ENCODE measurements at regions not wholly inside any gene's neighbourhood (a gene's known extent, or its start where the extent isn't known, plus 50 kb on each side); places are given as distances from the start of the nearest gene placed in this dataset.

DNA sequence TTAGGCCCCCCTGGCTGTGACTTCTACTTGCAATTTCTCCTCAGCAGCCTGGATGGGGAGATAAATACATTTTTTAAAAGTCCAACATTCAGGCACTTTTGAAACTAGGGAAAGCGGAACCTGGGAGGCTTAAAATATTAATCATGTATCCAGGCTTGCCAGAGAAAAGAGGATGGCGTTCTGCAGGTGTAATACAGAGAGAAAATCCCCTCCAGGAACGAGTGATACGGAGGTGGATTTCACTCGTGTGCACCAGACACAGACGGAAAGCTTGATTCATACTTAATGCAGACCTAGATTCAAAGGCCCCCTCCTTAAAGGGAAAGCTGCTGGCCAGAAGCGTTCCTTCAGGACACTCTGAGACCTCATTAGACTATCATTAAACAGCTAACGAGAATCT lies 354.0 kb upstream of the BOD1L1 start:
- no peak overlapping the region for H3K4me3 ChIP-seq (ENCODE audit: low read length)
- H3F3A ChIP-seq (ENCODE audit: low read length, unreplicated experiment) = no peaks in the 10 kb centered on the region
- H3K9me2 ChIP-seq (replicated peaks; ENCODE audit: low read length) = no peaks in the 10 kb centered on the region
- intact Hi-C loops (cut with micrococcal nuclease) = no loop called here
- no peaks in the 10 kb centered on the region for H3K79me2 ChIP-seq (ENCODE audit: low read length)
- peaks cover 12% of the 10 kb centered on the region for H3K4me1 ChIP-seq (ENCODE audit: insufficient read depth, low read length)
- H3K27ac ChIP-seq (ENCODE audit: low read length) = no peak overlapping the region
- H4K20me1 ChIP-seq (ENCODE audit: low read length) = no peaks in the 10 kb centered on the region
- no peak overlapping the region for H3K4me2 ChIP-seq (ENCODE audit: low read length)
- ATAC-seq = no peak
- H3K9me3 ChIP-seq (ENCODE audit: low read length) = no peaks in the 10 kb centered on the region
- ChIA-PET POLR2A (ENCODE audit: unreplicated experiment) (no interaction called here), CTCF (no interaction called here)
- H3K27me3 ChIP-seq (ENCODE audit: low read length) = no peaks in the 10 kb centered on the region
- no peaks in the 10 kb centered on the region for H3K36me3 ChIP-seq (ENCODE audit: low read depth, low read length)
- TF ChIP-seq, protein P1, sequence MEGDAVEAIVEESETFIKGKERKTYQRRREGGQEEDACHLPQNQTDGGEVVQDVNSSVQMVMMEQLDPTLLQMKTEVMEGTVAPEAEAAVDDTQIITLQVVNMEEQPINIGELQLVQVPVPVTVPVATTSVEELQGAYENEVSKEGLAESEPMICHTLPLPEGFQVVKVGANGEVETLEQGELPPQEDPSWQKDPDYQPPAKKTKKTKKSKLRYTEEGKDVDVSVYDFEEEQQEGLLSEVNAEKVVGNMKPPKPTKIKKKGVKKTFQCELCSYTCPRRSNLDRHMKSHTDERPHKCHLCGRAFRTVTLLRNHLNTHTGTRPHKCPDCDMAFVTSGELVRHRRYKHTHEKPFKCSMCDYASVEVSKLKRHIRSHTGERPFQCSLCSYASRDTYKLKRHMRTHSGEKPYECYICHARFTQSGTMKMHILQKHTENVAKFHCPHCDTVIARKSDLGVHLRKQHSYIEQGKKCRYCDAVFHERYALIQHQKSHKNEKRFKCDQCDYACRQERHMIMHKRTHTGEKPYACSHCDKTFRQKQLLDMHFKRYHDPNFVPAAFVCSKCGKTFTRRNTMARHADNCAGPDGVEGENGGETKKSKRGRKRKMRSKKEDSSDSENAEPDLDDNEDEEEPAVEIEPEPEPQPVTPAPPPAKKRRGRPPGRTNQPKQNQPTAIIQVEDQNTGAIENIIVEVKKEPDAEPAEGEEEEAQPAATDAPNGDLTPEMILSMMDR (conservative IDR thresholded peaks at IDR 0.05; ENCODE audit: low read depth, low read length) = no peak
- TF ChIP-seq EZH2phosphoT487 (IDR thresholded peaks at IDR 0.05; ENCODE audit: borderline replicate concordance, low read length) (no peak), EZH2 (IDR thresholded peaks at IDR 0.05; ENCODE audit: low read length, unreplicated experiment) (no peak)
- H3K9ac ChIP-seq (ENCODE audit: low read length) = no peak overlapping the region
- no peak for DNase-seq
- BruUV-seq (replicated peaks) = no TSS peak
- H2AFZ ChIP-seq (ENCODE audit: low read length) = no peak overlapping the region

DNA sequence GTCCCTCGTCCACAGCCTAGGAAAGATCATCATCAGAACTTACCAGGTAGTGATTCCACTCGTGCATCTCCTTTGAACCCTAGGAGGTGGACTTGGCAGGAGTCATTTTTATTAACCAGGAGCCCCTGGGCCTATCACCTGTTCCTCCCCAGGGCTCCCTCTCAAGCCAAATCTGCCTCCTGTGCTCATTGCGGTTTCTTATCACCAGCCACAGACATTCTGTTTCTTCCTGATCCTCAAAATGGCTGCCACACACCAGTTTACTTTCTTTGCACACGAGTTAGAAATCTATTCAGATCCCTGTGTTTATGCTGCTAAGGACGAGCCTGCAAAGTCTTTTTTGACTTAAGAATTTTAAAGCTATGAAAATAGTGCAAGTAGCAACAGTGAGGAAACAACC lies 354.5 kb upstream of the BOD1L1 start:
- BruUV-seq (replicated peaks) = no TSS peak
- TF ChIP-seq EZH2 (IDR thresholded peaks at IDR 0.05; ENCODE audit: low read length, unreplicated experiment) (no peak), EZH2phosphoT487 (IDR thresholded peaks at IDR 0.05; ENCODE audit: borderline replicate concordance, low read length) (no peak)
- TF ChIP-seq, protein P1 (conservative IDR thresholded peaks at IDR 0.05; ENCODE audit: low read depth, low read length) = no peak

DNA sequence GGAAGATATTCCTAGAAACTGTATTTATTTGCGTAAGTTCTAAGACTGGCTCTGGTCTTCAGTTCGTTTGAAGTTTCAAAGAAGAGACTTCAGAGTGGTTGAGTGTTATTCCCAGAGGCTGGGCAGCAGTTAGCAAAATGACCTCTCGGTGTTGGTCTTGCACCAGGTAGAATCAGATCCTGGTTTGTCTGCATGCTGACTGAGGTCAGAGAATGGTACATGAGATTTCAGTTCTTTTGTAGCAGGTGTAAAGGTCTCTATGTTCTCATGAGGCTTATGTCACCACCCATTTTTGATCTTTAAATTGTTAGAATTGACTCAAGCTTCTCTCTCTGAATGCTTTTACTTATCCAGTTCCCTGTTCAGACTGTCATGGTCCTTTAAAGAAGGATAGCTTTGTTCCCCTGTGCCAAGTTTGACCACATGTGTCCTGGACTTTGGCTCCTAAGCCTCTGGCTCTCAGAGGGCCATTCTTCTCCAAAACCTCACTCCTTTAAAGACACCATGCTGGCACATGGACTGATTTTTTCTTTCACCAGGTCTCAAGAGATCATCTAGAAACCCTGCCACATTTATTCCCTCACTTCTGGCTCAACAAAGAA lies 355.8 kb upstream of the BOD1L1 start:
- Histone ChIP-seq H4K20me1 (ENCODE audit: low read length) (no peaks in the 10 kb centered on the region), H3K27ac (ENCODE audit: low read length) (no peak overlapping the region), H2AFZ (ENCODE audit: low read length) (no peak overlapping the region), H3K4me3 (ENCODE audit: low read length) (no peak overlapping the region), H3K9me2 (replicated peaks; ENCODE audit: low read length) (no peaks in the 10 kb centered on the region), H3K79me2 (ENCODE audit: low read length) (no peaks in the 10 kb centered on the region), H3F3A (ENCODE audit: low read length, unreplicated experiment) (no peaks in the 10 kb centered on the region), H3K9ac (ENCODE audit: low read length) (no peak overlapping the region), H3K4me2 (ENCODE audit: low read length) (no peak overlapping the region), H3K4me1 (ENCODE audit: insufficient read depth, low read length) (peaks cover 12% of the 10 kb centered on the region), H3K27me3 (ENCODE audit: low read length) (no peaks in the 10 kb centered on the region), H3K9me3 (ENCODE audit: low read length) (no peaks in the 10 kb centered on the region), H3K36me3 (ENCODE audit: low read depth, low read length) (no peaks in the 10 kb centered on the region)
- intact Hi-C loops (cut with micrococcal nuclease) = no loop called here
- TF ChIP-seq, protein P1 (conservative IDR thresholded peaks at IDR 0.05; ENCODE audit: low read depth, low read length) = no peak
- TF ChIP-seq EZH2phosphoT487 (IDR thresholded peaks at IDR 0.05; ENCODE audit: borderline replicate concordance, low read length) = no peak
- TF ChIP-seq EZH2 (IDR thresholded peaks at IDR 0.05; ENCODE audit: low read length, unreplicated experiment) = no peak
- no peak for ATAC-seq
- POLR2A ChIA-PET (ENCODE audit: unreplicated experiment) = no interaction called here
- no TSS peak for BruUV-seq (replicated peaks)
- DNase-seq = no peak
- CTCF ChIA-PET = no interaction called here

More for the DNA sequence above, 354.5 kb upstream of the BOD1L1 start:
- ChIA-PET CTCF (no interaction called here), POLR2A (ENCODE audit: unreplicated experiment) (no interaction called here)
- H3K4me3 ChIP-seq (ENCODE audit: low read length) = no peak overlapping the region
- no peaks in the 10 kb centered on the region for H3K79me2 ChIP-seq (ENCODE audit: low read length)
- ATAC-seq (no peak), DNase-seq (no peak)
- no peak overlapping the region for H3K9ac ChIP-seq (ENCODE audit: low read length)
- H3F3A ChIP-seq (ENCODE audit: low read length, unreplicated experiment) = no peaks in the 10 kb centered on the region
- no peak overlapping the region for H2AFZ ChIP-seq (ENCODE audit: low read length)
- H3K27me3 ChIP-seq (ENCODE audit: low read length) = no peaks in the 10 kb centered on the region
- no peak overlapping the region for H3K4me2 ChIP-seq (ENCODE audit: low read length)
- H3K4me1 ChIP-seq (ENCODE audit: insufficient read depth, low read length) = peaks cover 12% of the 10 kb centered on the region
- H3K27ac ChIP-seq (ENCODE audit: low read length) = no peak overlapping the region
- intact Hi-C loops (cut with micrococcal nuclease) = no loop called here
- no peaks in the 10 kb centered on the region for H3K36me3 ChIP-seq (ENCODE audit: low read depth, low read length)
- H3K9me3 ChIP-seq (ENCODE audit: low read length) = no peaks in the 10 kb centered on the region
- H4K20me1 ChIP-seq (ENCODE audit: low read length) = no peaks in the 10 kb centered on the region
- H3K9me2 ChIP-seq (replicated peaks; ENCODE audit: low read length) = no peaks in the 10 kb centered on the region
